DMS114 treated with DMSO at 0.1 percent for 48 hours (cell line): ENCODE measurements at regions not wholly inside any gene's neighbourhood (a gene's known extent, or its start where the extent isn't known, plus 50 kb on each side); places are given as distances from the start of the nearest gene placed in this dataset.
"Not testable (repeated sequence)": the region's sequence is repeated elsewhere in the genome, so short reads cannot be mapped to it uniquely, and the experiment has no call there.

Experiments
- DNase-seq: peaks from one replicate; lab custom pipeline; 2025; ENCODE audit not compliant: unreplicated experiment; lab: John Stamatoyannopoulos, UW

DNA sequence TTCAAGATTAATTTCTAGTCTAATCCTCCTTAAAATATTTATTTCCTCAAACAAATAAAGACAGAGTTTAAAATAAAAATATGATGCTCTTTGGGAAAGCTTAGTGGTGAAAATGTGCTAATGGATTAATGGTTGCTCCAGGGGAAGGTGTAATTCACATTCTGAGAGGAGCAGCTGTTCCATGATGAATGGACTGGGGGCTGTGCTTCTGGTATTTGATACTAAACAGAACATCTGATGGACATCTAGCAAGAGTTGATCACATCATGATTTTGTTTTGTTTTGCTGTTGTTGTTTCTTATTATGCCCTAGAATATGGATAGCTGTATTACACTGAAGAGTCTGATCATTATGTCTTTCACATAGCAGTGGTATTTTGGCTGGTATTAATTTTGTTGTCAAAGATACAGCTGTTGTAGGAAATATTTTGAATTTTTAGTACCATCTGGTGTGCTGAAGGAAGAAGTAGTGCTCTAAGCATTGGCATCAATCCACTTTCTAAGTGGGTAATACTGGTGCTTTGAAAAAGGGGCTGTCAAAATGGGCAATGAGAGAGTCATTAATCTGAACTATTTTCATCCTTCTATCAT is 296.4 kb downstream of the ADAMTS20 start:
- no peak for DNase-seq

GRCh38 chr12:43252585-43252984 is 299.4 kb downstream of the ADAMTS20 start:
- no peak for DNase-seq

DNA sequence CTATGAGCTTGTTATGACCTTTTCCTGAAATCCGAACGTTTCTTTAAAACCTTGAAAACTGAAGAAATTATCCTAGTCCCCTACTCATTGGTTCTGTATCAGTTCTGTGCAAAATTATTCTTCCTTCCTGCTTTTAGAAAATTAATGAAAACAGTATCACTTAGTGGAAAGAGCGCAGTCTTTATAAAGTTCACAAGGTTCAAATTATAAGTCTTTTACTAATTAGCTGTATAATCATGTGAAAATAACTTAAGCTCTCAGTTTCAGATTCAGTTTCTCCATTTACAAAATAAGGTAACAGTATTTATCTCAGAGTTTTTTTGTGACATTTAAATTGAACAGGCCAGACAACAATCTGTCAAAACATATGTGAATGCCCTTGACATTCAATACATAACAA is 306.1 kb downstream of the ADAMTS20 start:
- no peak for DNase-seq

- no peak for DNase-seq
Measured at GRCh38 chr12:43241986-43242385, 310.0 kb downstream of the ADAMTS20 start.

- DNase-seq = no peak
Measured at GRCh38 chr12:43238281-43238680, 313.7 kb downstream of the ADAMTS20 start.

DNA sequence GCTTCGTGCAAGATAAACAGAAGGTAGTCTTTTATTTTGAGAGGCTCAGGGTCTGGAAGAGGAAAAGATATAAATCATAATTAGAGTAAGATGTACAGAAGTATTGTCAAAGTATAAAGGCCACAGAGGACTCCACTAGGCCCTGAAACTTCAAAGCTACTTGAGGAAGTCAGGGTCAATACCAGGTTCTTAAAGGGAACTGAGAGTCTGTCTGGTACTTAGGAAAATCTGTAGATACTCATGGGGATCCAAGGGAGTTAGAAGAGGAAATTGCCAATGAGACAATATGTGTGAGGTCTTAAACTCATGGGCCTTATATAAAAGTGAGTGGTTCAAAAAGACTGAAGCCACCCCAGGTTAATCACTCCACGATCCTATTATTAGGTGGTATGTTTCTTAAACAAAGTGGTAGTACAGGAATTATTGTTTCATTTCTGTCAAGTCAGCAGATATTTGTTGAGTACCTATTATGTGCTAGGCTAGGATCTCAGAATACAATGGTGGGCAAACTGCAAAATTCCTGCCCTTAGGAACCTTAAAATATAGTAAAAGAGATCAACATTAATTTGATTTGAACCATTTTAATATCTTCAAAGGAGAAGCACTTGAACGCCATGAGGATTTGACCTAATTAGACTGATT is 314.6 kb downstream of the ADAMTS20 start:
- no peak for DNase-seq

DNA sequence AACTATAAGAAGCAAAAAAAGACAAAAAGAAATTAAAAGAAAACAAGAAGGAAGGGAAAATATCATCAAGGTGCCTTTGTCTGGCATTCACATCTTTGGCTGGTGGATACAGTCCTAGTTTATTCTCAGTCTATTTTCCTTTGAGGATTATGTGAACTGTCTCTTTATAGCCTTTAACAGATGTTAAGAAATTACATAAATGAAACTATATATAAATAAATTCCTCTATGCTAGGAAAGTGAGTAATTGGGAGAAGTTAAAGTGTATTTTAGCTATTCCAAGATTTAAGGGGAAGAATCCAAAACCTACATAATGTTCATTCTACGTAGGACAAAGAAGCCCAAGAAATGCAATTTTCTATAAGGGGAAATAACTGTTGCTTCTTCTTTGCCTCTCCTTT is 316.3 kb downstream of the ADAMTS20 start:
- no peak for DNase-seq

- DNase-seq = no peak
Measured at GRCh38 chr12:43233861-43234260, 318.1 kb downstream of the ADAMTS20 start.

GRCh38 chr12:43226151-43226550 is 325.9 kb downstream of the ADAMTS20 start:
- no peak for DNase-seq

DNA sequence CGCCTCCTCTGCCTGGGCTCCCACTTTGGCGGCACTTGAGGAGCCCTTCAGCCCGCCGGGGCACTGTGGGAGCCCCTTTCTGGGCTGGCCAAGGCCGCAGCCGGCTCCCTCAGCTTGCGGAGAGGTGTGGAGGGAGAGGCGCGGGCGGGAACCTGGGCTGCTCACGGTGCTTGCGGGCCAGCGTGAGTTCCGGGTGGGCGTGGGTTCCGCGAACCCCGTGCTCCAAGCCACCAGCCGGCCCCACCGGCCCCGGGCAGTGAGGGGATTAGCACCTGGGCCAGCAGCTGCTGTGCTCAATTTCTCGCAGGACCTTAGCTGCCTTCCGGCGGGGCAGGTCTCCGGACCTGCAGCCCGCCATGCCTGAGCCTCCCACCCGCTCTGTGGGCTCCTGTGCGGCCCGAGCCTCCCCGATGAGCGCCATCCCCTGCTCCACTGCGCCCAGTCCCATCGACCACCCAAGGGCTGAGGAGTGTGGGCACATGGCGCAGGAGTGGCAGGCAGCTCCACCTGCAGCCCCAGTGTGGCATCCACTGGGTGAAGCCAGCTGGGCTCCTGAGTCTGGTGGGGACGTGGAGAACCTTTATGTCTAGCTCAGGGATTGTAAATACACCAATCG is 327.7 kb downstream of the ADAMTS20 start:
- DNase-seq = not testable (repeated sequence)

GRCh38 chr12:43222796-43223195 is 329.2 kb downstream of the ADAMTS20 start:
- DNase-seq = no peak

DNA sequence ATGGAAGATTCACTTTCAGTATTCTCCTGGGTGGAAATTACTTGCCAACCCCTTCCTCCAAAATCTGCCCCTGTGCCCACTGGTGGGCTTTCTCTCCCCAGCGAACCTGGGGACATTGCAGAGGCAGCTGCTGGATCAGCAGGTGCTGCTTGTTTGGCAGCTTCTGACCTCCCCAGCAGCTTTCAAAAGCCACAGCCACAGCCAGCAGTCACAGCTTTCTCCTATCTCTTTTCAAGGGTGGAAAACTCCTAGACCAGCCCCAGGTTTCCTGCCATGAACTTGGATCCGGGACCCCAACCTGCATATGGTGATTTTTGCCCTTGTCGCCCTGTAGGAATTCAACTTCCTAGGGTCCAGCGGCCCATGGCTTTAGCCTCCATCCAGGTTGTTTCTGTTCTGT is 330.8 kb downstream of the ADAMTS20 start:
- DNase-seq = no peak

DNA sequence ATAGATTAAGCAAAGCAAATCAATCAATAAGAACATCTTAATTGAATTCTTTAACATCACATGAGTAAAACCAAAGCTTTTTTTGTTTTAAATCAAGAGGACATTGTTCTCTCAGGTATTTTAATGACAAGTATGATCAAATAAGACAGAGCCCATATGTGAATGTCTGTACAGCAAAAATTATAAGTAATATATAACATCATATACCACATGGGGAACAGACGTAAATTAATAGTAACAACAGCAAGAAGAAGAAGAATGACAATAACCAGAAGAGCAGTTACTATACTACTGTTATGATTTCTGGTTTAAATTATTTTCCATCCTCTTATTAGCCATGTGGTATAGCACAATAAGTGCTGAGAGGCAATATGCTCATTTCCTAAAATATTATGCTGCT is 335.5 kb downstream of the ADAMTS20 start:
- DNase-seq = no peak

GRCh38 chr12:43214166-43214565 is 337.8 kb downstream of the ADAMTS20 start:
- no peak for DNase-seq

- DNase-seq = no peak
Measured at GRCh38 chr12:43213608-43214007, 338.4 kb downstream of the ADAMTS20 start.

GRCh38 chr12:43210485-43211192 is 341.4 kb downstream of the ADAMTS20 start:
- no peak for DNase-seq

DNA sequence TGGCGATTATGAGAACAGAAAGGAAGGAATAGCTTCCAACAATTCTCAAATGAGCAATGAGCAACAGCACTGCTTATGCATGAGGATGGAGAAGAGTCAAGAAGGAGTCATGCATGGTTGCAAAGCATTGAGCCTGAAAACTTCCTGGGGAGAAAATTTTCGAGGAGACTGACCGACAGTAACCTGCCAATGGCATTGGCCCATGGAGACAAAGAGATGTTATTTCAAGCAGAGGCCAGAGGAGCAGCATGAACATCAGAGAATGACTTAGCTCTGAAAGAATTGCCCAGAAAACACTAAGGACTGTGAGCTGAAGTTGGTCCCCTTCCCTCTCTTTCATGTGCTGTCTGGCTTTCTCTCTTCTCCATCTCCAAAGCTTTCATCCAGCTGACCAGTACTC is 343.4 kb downstream of the ADAMTS20 start:
- no peak for DNase-seq

DNA sequence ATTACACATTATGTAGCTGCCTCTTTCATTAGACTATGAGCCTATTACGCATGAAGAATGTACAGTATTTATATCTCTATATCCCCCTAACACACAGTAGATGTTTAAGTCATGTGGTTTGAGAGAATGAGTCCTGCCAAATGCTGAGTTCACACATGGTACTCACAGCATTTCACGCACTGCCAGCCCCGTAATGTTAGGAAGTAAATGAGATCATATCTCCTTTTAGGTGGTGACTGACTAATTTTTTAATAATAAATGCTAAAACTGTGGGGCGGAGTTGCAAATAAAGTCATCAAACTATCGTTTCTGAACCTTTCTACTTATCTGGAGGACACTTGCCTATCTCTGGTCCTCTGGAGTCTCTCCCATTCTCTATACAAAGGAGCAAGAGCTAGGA is 343.8 kb downstream of the ADAMTS20 start:
- no peak for DNase-seq

DNA sequence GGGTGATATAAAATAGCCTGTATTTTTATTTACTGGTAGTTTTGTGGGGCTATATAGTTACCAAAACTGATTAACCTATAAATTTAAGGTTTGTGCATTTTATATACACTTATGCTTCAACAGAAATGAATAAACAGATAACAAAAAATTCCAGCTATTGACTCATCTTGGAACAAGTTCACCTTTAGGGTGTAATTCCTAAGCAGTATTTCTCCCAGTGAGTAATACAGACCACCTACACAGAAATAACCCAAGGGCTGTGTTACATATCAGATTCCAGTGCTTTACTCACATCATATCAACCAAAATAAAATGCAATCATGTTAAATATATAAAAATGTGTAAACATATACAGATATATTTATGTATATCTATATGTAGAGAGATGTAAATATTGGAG is 345.6 kb downstream of the ADAMTS20 start:
- no peak for DNase-seq

DNA sequence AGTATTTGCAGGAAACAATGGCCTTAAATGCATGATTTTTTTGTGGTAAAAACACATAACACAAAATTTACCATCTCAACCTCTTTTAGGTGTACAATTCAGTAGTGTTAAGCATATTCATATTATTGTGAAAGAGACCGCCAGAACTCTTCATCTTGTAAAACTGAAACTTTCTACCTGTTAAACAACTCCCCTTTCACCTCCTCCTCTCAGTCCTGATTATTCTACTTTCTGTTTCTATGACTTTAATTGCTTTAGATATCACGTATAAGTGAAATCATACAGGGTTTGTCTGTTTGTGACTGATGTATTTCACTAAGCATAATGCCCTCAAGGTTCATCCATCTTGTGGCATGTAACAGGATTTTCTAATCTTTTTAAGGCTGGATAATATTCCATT is 353.4 kb downstream of the ADAMTS20 start:
- DNase-seq = no peak

GRCh38 chr12:43196268-43196907 is 355.6 kb downstream of the ADAMTS20 start:
- no peak for DNase-seq

DNA sequence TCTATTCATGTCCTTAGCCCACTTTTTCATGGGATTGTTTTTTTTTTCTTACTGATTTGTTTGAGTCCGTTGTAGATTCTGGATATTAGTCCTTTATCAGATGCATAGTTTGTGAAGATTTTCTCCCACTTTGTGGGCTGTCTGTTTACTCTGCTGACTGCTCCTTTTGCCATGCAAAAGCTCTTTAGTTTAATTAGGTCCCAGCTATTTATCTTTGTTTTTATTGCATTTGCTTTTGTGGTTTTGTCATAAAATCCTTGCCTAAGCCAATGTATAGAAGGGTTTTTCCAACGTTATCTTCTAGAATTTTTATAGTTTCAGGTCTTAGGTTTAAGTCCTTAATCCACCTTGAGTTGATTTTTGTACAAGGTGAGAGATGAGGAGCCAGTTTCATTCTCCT is 358.9 kb downstream of the ADAMTS20 start:
- DNase-seq = not testable (repeated sequence)
